ENCODE measurements at regions not wholly inside any gene's neighbourhood (a gene's known extent, or its start where the extent isn't known, plus 50 kb on each side); places are given as distances from the start of the nearest gene placed in this dataset.

DNA sequence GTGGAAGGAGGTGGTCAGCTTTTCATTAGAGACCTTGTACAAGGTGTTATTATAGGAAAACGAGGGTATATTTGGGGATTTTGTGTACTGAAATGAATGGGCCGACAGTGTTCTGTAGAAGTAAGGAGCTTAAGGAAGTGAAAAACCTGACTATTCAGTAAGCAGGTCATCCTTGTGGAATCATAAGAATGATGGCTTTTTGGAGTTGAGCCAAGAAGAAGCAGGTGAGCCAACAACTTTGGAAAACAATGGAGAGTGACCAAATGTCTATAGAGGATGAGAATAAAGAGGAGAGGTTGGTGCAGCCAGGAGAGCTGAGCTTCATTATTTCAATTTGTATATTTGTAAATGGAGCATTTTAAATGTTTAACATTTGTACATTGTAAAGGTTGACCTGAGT, 595.7 kb downstream of the CCSER2 start:
- Histone ChIP-seq H3K4me1 (ENCODE audit: insufficient read depth, low read length, poor library complexity, severe bottlenecking) (no peaks in the 10 kb centered on the region), H3K27ac (ENCODE audit: low read depth, low read length, poor library complexity, severe bottlenecking) (no peak overlapping the region), H3K4me3 (ENCODE audit: low read depth, low read length, poor library complexity, severe bottlenecking) (no peak overlapping the region), H3K36me3 (ENCODE audit: insufficient read depth, low read length, poor library complexity, severe bottlenecking) (no peaks in the 10 kb centered on the region), H3K9me3 (ENCODE audit: low read depth, low read length, poor library complexity, severe bottlenecking) (no peaks in the 10 kb centered on the region), H3K27me3 (replicated peaks; ENCODE audit: insufficient read depth, low read depth, low read length, poor library complexity) (peaks cover 3% of the 10 kb centered on the region)
- intact Hi-C loops (cut with micrococcal nuclease; ENCODE audit: unreplicated experiment) = no loop called here
- POLR2A ChIA-PET (ENCODE audit: low non-redundant PET) = no interaction called here
- CTCF ChIA-PET = no interaction called here
- TF ChIP-seq EZH2 (IDR thresholded peaks at IDR 0.05; ENCODE audit: borderline replicate concordance, low read depth, low read length, poor library complexity, severe bottlenecking) = no peak
- TF ChIP-seq, protein P1, sequence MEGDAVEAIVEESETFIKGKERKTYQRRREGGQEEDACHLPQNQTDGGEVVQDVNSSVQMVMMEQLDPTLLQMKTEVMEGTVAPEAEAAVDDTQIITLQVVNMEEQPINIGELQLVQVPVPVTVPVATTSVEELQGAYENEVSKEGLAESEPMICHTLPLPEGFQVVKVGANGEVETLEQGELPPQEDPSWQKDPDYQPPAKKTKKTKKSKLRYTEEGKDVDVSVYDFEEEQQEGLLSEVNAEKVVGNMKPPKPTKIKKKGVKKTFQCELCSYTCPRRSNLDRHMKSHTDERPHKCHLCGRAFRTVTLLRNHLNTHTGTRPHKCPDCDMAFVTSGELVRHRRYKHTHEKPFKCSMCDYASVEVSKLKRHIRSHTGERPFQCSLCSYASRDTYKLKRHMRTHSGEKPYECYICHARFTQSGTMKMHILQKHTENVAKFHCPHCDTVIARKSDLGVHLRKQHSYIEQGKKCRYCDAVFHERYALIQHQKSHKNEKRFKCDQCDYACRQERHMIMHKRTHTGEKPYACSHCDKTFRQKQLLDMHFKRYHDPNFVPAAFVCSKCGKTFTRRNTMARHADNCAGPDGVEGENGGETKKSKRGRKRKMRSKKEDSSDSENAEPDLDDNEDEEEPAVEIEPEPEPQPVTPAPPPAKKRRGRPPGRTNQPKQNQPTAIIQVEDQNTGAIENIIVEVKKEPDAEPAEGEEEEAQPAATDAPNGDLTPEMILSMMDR (conservative IDR thresholded peaks at IDR 0.05; ENCODE audit: low read depth, low read length) = no peak
- DNase-seq (ENCODE audit: low spot score) = no peak
- BruUV-seq (replicated peaks) = no TSS peak

DNA sequence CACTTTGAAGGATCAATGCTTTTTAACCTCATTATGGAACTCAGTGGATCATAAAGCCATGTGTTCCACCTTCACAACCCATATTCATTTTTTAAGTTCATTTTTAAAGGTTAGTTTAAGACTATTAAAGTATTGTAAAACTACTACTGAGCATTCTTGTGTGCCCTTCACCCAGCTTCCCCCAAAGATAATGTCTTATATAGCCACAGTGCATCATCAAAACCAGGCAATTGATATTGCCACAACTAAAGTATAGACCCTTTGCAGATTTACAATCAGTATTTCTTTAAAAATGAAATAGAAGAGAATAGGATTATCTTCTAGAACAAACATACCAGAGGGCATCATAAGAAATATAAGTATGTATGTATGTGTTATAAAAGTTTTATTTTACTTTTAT, 597.1 kb downstream of the CCSER2 start:
- H3K36me3 ChIP-seq (ENCODE audit: insufficient read depth, low read length, poor library complexity, severe bottlenecking) = no peaks in the 10 kb centered on the region
- no peak for TF ChIP-seq EZH2 (IDR thresholded peaks at IDR 0.05; ENCODE audit: borderline replicate concordance, low read depth, low read length, poor library complexity, severe bottlenecking)
- TF ChIP-seq, protein P1 (conservative IDR thresholded peaks at IDR 0.05; ENCODE audit: low read depth, low read length) = no peak
- intact Hi-C loops (cut with micrococcal nuclease; ENCODE audit: unreplicated experiment) = no loop called here
- H3K27me3 ChIP-seq (replicated peaks; ENCODE audit: insufficient read depth, low read depth, low read length, poor library complexity) = peaks cover 8% of the 10 kb centered on the region
- DNase-seq (ENCODE audit: low spot score) = no peak
- H3K4me1 ChIP-seq (ENCODE audit: insufficient read depth, low read length, poor library complexity, severe bottlenecking) = no peaks in the 10 kb centered on the region
- ChIA-PET POLR2A (ENCODE audit: low non-redundant PET) (no interaction called here), CTCF (no interaction called here)
- BruUV-seq (replicated peaks) = no TSS peak
- H3K9me3 ChIP-seq (ENCODE audit: low read depth, low read length, poor library complexity, severe bottlenecking) = no peaks in the 10 kb centered on the region
- H3K4me3 ChIP-seq (ENCODE audit: low read depth, low read length, poor library complexity, severe bottlenecking) = no peak overlapping the region
- no peak overlapping the region for H3K27ac ChIP-seq (ENCODE audit: low read depth, low read length, poor library complexity, severe bottlenecking)

DNA sequence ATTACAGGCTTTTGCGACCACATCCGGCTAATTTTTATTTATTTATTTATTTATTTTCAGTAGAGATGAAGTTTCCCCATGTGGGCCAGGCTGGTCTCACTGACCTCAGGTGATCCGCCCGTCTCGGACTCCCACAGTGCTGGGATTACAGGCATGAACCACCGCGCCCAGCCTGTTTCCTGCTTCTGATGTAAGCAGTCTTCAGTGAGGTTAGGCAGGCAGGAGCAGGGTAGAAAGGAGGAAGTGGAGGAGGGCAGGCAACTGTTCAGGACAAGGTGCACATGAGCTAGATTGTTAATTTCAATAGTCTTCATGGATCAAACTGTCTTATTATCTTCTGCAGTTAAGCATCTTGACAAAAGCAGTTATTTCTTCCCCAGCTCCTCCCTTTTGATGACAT, 605.0 kb downstream of the CCSER2 start:
- Histone ChIP-seq H3K27ac (ENCODE audit: low read depth, low read length, poor library complexity, severe bottlenecking) (no peak overlapping the region), H3K36me3 (ENCODE audit: insufficient read depth, low read length, poor library complexity, severe bottlenecking) (no peaks in the 10 kb centered on the region), H3K27me3 (replicated peaks; ENCODE audit: insufficient read depth, low read depth, low read length, poor library complexity) (peaks cover 16% of the 10 kb centered on the region), H3K4me3 (ENCODE audit: low read depth, low read length, poor library complexity, severe bottlenecking) (no peak overlapping the region), H3K4me1 (ENCODE audit: insufficient read depth, low read length, poor library complexity, severe bottlenecking) (no peaks in the 10 kb centered on the region), H3K9me3 (ENCODE audit: low read depth, low read length, poor library complexity, severe bottlenecking) (no peaks in the 10 kb centered on the region)
- POLR2A ChIA-PET (ENCODE audit: low non-redundant PET) = no interaction called here
- intact Hi-C loops (cut with micrococcal nuclease; ENCODE audit: unreplicated experiment) = no loop called here
- CTCF ChIA-PET = no interaction called here
- no TSS peak for BruUV-seq (replicated peaks)
- no peak for DNase-seq (ENCODE audit: low spot score)
- no peak for TF ChIP-seq EZH2 (IDR thresholded peaks at IDR 0.05; ENCODE audit: borderline replicate concordance, low read depth, low read length, poor library complexity, severe bottlenecking)
- TF ChIP-seq, protein P1 (conservative IDR thresholded peaks at IDR 0.05; ENCODE audit: low read depth, low read length) = no peak
